A673 (cell line): ENCODE measurements at regions not wholly inside any gene's neighbourhood (a gene's known extent, or its start where the extent isn't known, plus 50 kb on each side); places are given as distances from the start of the nearest gene placed in this dataset.

ENCODE experiments used
- EZH2 ChIP-seq: fragments of 200-600 bp; sonication (generic); IDR thresholded peaks from 2 replicates; pipeline ENCODE4 v1.6.1; 2017; ENCODE audit warnings: borderline replicate concordance, low read depth, mild to moderate bottlenecking, mixed read lengths, antibody characterized with exemption, low read length; ENCODE audit not compliant: poor library complexity, severe bottlenecking
- TF ChIP-seq, protein P1 (sequence below): fragments of 300-800, 200-600 bp; sonication (generic); conservative IDR thresholded peaks from 2 replicates; pipeline ENCODE4 v1.5.1; 2017; ENCODE audit warnings: low read depth, mild to moderate bottlenecking, antibody characterized with exemption, low read length, moderate library complexity, mixed read lengths

GRCh38 chr6:166841216-166841615 lies 115.1 kb downstream of the RNASET2 start:
- TF ChIP-seq, protein P1, sequence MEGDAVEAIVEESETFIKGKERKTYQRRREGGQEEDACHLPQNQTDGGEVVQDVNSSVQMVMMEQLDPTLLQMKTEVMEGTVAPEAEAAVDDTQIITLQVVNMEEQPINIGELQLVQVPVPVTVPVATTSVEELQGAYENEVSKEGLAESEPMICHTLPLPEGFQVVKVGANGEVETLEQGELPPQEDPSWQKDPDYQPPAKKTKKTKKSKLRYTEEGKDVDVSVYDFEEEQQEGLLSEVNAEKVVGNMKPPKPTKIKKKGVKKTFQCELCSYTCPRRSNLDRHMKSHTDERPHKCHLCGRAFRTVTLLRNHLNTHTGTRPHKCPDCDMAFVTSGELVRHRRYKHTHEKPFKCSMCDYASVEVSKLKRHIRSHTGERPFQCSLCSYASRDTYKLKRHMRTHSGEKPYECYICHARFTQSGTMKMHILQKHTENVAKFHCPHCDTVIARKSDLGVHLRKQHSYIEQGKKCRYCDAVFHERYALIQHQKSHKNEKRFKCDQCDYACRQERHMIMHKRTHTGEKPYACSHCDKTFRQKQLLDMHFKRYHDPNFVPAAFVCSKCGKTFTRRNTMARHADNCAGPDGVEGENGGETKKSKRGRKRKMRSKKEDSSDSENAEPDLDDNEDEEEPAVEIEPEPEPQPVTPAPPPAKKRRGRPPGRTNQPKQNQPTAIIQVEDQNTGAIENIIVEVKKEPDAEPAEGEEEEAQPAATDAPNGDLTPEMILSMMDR, result no peak
- TF ChIP-seq EZH2, result no peak
